ENCODE measurements at regions not wholly inside any gene's neighbourhood (a gene's known extent, or its start where the extent isn't known, plus 50 kb on each side); places are given as distances from the start of the nearest gene placed in this dataset.

DNA sequence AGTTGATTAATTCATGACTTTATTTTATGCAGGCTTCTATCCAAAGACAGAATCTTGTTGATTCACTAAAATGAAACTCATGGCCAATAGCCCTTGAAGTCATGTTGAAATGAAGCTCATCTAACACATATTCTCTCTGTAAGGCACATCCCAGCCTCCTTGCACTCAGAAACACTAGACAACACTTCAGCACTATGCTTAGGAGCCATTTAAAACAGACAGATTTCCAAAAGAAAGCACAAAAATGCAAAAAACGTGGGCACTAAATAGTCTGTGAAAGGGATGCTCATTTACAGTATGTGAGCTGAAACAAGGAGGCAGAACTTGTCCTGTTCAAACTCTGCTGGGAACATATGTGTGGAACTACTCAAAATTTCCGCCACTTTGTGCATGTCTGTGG is 124.4 kb downstream of the MYCN start:
- H3K4me3 ChIP-seq (ENCODE audit: low read depth, low read length), result no peak overlapping the region
- TF ChIP-seq, protein P1, sequence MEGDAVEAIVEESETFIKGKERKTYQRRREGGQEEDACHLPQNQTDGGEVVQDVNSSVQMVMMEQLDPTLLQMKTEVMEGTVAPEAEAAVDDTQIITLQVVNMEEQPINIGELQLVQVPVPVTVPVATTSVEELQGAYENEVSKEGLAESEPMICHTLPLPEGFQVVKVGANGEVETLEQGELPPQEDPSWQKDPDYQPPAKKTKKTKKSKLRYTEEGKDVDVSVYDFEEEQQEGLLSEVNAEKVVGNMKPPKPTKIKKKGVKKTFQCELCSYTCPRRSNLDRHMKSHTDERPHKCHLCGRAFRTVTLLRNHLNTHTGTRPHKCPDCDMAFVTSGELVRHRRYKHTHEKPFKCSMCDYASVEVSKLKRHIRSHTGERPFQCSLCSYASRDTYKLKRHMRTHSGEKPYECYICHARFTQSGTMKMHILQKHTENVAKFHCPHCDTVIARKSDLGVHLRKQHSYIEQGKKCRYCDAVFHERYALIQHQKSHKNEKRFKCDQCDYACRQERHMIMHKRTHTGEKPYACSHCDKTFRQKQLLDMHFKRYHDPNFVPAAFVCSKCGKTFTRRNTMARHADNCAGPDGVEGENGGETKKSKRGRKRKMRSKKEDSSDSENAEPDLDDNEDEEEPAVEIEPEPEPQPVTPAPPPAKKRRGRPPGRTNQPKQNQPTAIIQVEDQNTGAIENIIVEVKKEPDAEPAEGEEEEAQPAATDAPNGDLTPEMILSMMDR (IDR thresholded peaks at IDR 0.05; ENCODE audit: borderline replicate concordance, insufficient read depth, low read depth, low read length), result no peak

GRCh38 chr2:16063955-16064633 is 123.7 kb downstream of the MYCN start:
- TF ChIP-seq, protein P1 (IDR thresholded peaks at IDR 0.05; ENCODE audit: borderline replicate concordance, insufficient read depth, low read depth, low read length), result no peak
- H3K4me3 ChIP-seq (ENCODE audit: low read depth, low read length), result no peak overlapping the region

DNA sequence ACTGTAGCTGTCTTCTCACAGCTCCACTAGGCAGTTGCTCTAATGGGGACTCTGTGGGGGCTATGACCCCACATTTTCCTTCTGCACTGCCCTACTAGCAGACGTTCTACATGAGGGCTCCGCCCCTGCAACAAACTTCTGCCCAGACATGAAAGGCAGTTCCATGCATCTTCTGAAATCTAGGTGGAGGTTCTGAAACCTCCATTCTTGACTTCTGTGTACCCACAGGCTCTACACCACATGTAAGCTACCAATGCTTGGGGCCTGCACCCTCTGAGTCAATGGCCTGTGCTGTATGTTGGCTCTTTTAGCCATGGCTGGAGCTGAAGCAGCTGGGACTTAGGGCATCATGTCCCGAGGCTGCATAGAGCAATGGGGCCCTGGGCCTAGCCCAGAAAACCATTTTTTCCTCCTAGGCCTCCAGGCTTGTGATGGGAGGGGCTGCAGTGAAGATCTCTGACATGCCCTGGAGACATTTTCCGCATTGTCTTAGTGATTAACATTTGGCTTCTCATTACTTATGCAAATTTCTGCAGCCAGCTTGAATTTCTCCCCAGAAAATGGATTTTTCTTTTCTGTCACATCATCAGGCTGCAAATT is 123.0 kb downstream of the MYCN start:
- TF ChIP-seq, protein P1 (IDR thresholded peaks at IDR 0.05; ENCODE audit: borderline replicate concordance, insufficient read depth, low read depth, low read length), result no peak
- no peak overlapping the region for H3K4me3 ChIP-seq (ENCODE audit: low read depth, low read length)

DNA sequence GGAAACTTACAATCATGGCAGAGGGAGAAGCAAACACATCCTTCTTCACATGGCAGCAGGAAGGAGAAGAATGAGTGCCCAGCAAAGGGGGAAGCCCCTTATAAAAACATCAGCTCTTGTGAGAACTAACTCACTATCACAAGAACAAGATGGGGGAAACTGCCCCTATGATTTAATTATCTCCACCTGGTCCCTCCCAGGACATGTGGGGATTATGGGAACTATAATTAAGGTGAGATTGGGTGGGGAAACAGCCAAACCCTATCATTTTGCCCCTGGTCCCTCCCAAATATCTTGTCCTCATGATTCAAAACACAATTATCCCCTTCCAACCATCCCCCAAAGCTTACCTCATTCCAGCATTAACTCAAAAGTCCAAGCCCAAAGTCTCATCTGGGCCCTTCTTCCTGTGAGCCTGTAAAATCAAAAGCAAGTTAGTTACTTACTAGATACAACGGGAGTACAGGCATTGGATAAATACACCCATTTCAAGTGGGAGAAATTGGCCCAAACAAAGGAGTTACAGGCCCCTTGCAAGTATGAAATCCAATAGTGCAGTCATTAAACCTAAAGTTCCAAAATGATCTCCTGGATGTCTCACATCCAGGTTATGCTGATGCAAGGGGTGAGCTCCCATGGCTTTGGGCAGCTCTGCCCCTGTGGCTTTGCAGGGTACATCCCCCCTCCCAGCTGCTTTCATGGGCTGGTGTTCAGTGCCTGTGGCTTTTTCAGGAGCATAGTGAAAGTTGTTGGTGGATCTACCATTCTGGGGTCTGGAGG is 122.3 kb downstream of the MYCN start:
- TF ChIP-seq, protein P1 (IDR thresholded peaks at IDR 0.05; ENCODE audit: borderline replicate concordance, insufficient read depth, low read depth, low read length), result no peak
- H3K4me3 ChIP-seq (ENCODE audit: low read depth, low read length), result no peak overlapping the region

GRCh38 chr2:16061441-16062217 is 121.3 kb downstream of the MYCN start:
- H3K4me3 ChIP-seq (ENCODE audit: low read depth, low read length), result no peak overlapping the region

DNA sequence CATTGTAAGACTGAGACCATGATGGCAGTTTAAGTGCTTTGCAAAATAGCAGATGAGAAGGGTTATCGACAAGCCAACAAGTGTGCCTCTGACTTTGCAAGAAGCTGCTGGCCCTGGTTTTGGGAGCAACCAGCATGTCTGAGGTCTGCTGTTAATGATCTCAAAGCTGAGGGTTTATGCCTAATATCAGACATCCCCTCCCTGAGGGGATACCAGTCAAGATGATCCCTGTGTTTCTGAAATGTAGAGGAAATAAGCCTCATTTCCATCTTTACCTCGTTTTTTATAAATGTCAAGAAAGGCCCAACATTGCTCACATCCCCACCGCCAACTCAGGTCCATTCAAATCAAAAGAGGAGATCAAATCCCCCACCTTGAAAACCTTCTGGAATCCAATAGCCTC is 120.6 kb downstream of the MYCN start:
- TF ChIP-seq, protein P1 (IDR thresholded peaks at IDR 0.05; ENCODE audit: borderline replicate concordance, insufficient read depth, low read depth, low read length), result no peak
- no peak overlapping the region for H3K4me3 ChIP-seq (ENCODE audit: low read depth, low read length)

More at GRCh38 chr2:16061441-16062217, 121.3 kb downstream of the MYCN start:
- TF ChIP-seq, protein P1 (IDR thresholded peaks at IDR 0.05; ENCODE audit: borderline replicate concordance, insufficient read depth, low read depth, low read length), result no peak
